Activated effector memory CD4-positive, alpha-beta T cell treated with Interleukin-2 at 50 U/mL for 16 hours (primary cell): ENCODE measurements at regions not wholly inside any gene's neighbourhood (a gene's known extent, or its start where the extent isn't known, plus 50 kb on each side); places are given as distances from the start of the nearest gene placed in this dataset.
"Not testable (repeated sequence)": the region's sequence is repeated elsewhere in the genome, so short reads cannot be mapped to it uniquely, and the experiment has no call there.

Source experiments
- DNase-seq: peaks from one replicate; pipeline ENCODE4 v3.0.0-alpha.2; 2020

- DNase-seq = no peak
Observed at GRCh38 chr20:63145156-63145555, 70.8 kb downstream of the YTHDF1 start.

GRCh38 chr20:63142933-63143332 lies 73.0 kb downstream of the YTHDF1 start:
- no peak for DNase-seq

- DNase-seq = no peak
Observed at GRCh38 chr20:63141531-63141930, 74.4 kb downstream of the YTHDF1 start.

GRCh38 chr20:63140514-63141433 lies 75.2 kb downstream of the YTHDF1 start:
- DNase-seq = no peak

GRCh38 chr20:63139837-63140236 lies 76.1 kb downstream of the YTHDF1 start:
- no peak for DNase-seq

GRCh38 chr20:63139356-63139755 lies 76.6 kb downstream of the YTHDF1 start:
- no peak for DNase-seq

- no peak for DNase-seq
Observed at GRCh38 chr20:63138855-63139341, 77.0 kb downstream of the YTHDF1 start.

GRCh38 chr20:63137851-63138415 lies 78.0 kb downstream of the YTHDF1 start:
- DNase-seq = no peak

GRCh38 chr20:63136296-63136695 lies 79.6 kb downstream of the YTHDF1 start:
- no peak for DNase-seq

- no peak for DNase-seq
Observed at GRCh38 chr20:63135411-63135810, 80.5 kb downstream of the YTHDF1 start.

- not testable (repeated sequence) for DNase-seq
Observed at GRCh38 chr20:63134711-63135361, 81.1 kb downstream of the YTHDF1 start.

GRCh38 chr20:63134201-63134612 lies 81.7 kb downstream of the YTHDF1 start:
- DNase-seq = no peak

GRCh38 chr20:63133481-63134091 lies 82.3 kb downstream of the YTHDF1 start:
- DNase-seq = no peak

- no peak for DNase-seq
Observed at GRCh38 chr20:63132715-63133471, 83.0 kb downstream of the YTHDF1 start.

- no peak for DNase-seq
Observed at GRCh38 chr20:63132131-63132714, 83.7 kb downstream of the YTHDF1 start.

GRCh38 chr20:63130658-63131577 lies 85.0 kb downstream of the YTHDF1 start:
- no peak for DNase-seq

GRCh38 chr20:63129991-63130657 lies 85.8 kb downstream of the YTHDF1 start:
- no peak for DNase-seq

- DNase-seq = no peak
Observed at GRCh38 chr20:63129376-63129965, 86.5 kb downstream of the YTHDF1 start.

GRCh38 chr20:63128956-63129355 lies 87.0 kb downstream of the YTHDF1 start:
- DNase-seq = no peak

- no peak for DNase-seq
Observed at GRCh38 chr20:63128367-63128766, 87.6 kb downstream of the YTHDF1 start.
